GM12801 (cell line): ENCODE measurements at regions not wholly inside any gene's neighbourhood (a gene's known extent, or its start where the extent isn't known, plus 50 kb on each side); places are given as distances from the start of the nearest gene placed in this dataset.

Experiments used
- TF ChIP-seq, protein P1 (sequence below): IDR thresholded peaks from one replicate; pipeline ENCODE4 v1.5.1; 2011; ENCODE audit warnings: control low read depth; ENCODE audit not compliant: insufficient read length; ENCODE audit errors: extremely low read depth

DNA sequence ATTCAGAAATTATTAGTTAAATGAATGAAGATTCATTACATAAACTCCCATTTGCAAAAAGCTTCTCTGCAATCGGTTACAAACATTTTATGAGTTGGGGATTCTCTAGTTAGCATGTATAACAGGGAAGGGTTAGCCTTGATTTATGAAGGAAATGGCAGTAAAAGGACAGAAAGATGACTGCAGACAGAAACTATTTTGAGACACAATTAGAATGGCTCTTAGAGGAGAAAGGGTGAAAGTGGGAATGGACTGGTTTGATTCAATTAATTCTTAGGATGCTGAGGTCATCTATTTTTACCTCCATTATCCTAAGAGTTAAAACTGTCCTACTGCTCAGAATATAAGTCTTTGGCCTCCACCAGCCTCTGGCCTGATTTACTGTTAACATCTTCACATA lies 250.8 kb upstream of the DLGAP1 start:
- TF ChIP-seq, protein P1, sequence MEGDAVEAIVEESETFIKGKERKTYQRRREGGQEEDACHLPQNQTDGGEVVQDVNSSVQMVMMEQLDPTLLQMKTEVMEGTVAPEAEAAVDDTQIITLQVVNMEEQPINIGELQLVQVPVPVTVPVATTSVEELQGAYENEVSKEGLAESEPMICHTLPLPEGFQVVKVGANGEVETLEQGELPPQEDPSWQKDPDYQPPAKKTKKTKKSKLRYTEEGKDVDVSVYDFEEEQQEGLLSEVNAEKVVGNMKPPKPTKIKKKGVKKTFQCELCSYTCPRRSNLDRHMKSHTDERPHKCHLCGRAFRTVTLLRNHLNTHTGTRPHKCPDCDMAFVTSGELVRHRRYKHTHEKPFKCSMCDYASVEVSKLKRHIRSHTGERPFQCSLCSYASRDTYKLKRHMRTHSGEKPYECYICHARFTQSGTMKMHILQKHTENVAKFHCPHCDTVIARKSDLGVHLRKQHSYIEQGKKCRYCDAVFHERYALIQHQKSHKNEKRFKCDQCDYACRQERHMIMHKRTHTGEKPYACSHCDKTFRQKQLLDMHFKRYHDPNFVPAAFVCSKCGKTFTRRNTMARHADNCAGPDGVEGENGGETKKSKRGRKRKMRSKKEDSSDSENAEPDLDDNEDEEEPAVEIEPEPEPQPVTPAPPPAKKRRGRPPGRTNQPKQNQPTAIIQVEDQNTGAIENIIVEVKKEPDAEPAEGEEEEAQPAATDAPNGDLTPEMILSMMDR: no peak

DNA sequence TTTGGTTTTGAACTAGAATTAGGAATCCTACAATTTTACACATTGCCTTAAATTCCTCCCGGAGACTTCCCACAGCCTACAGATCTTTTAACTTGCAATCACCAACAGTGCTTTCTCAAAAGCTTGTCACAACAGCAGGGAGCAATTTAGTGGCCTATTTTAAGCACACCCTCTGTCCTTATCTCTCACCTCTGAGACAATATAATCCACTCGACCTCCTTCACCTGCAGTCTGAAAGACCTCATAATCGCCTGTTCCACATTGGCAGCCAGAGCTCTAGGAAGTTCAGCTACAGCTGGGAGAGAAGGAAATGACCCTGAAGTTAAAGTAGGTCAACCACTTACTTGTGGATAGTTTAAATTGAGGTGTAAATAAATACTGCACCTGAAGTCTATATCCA lies 249.7 kb upstream of the DLGAP1 start:
- TF ChIP-seq, protein P1: no peak

DNA sequence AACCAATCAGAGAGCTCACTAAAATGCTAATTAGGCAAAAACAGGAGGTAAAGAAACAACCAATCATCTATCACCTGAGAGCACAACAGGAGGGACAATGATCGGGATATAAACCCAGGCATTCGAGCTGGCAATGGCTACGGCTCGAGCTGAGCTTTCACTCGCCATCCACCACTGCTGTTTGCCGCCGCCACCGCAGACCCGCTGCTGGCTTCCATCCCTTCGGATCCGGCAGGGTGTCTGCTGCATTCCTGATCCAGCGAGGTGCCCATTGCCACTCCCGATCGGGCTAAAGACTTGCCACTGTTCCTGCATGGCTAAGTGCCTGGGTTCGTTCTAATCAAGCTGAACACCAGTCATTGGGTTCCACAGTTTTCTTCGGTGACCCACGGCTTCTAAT lies 236.7 kb upstream of the DLGAP1 start:
- TF ChIP-seq, protein P1: no peak

DNA sequence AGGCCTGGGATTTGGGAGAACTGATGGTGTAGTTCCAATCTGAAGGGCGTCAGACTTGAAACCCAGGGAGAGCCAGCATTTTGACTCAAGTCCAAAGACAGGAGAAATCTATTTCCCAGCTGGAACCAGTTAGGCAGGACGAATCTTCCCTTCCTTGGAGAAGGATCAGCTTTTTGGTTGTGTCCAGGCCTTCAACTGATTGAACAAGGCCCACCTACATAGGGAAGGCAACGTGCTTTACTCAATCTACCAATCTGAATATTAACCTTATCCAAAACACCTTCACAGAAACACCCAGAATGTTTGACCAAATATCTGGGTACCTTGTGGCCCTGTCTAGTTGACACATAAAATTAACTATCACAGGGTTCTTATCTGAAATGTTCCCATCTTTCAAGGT lies 221.9 kb upstream of the DLGAP1 start:
- TF ChIP-seq, protein P1: no peak

DNA sequence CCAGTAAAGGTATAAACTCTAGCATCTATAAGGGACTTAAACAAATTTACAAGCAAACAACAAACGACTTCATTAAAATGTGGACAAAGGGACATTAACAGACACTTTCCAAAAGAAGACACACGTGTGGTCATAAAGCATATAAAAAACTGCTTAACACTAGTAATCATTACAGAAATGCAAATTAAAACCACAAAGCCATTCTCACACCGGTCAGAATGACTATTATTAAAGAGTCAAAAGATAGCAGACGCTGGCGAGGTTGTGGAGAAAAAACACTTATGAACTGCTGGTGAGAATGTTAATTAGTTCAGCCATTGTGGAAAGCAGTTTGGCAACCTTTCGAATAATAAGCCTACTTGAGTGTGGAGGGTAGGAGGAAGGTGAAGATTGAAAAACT lies 217.1 kb upstream of the DLGAP1 start:
- TF ChIP-seq, protein P1: no peak

DNA sequence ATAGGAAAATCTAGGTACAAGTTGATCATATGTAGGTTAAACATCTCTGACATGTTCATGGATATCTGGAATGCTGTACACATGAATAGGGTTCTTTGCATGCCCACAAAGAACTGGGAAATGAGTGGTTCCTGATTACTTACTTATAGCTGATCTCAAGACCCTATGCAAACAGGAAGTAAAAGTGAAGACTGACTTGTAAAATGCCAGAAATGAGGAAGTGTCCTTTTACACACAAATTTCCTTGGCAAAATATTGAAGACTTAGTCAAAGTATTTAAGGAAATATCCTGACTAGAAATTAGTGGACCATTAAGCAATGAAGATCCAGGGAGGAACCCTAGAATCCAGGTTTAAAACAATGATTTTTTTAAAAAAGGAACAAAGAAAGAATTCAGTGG lies 203.7 kb upstream of the DLGAP1 start:
- TF ChIP-seq, protein P1: no peak

DNA sequence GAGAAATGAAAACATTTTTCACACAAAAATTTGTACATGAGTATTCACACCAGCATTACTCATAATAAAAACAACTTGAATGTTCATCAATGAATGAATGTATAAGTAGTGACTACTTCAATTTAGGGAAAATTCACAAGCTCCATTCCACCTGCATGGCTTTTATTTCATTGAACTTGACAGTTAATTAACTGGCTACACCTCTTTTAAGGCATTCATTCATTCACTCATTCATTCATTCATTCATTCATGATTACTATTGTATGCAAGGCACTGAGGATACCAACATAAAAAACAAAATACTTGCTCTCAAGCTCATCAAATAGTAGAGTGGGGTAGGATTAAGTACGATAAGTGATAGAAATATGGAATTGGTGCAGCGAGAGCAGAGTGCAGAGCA lies 198.3 kb upstream of the DLGAP1 start:
- TF ChIP-seq, protein P1: no peak
